ENCODE measurements at regions not wholly inside any gene's neighbourhood (a gene's known extent, or its start where the extent isn't known, plus 50 kb on each side); places are given as distances from the start of the nearest gene placed in this dataset.

DNA sequence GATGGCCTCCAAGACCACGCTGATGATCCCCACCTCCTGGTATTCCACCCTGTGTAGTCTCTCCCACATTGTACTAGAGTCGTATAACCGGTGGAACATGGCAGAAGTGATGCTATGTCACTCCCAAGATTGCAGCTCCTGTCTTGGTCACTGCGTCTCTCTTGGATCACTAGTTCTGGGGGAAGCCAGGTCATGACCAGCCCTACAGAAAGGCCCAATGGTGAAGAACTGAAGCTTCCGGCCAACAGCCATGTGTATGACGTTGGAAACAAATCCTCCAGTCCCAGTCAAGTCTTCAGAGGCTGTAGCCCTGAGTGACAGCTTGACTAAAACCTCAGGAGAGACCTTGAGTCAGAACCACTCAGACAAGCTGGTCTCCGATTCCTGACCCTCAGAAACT is 61.9 kb upstream of the FNDC3B start:
- TF ChIP-seq, protein P1, sequence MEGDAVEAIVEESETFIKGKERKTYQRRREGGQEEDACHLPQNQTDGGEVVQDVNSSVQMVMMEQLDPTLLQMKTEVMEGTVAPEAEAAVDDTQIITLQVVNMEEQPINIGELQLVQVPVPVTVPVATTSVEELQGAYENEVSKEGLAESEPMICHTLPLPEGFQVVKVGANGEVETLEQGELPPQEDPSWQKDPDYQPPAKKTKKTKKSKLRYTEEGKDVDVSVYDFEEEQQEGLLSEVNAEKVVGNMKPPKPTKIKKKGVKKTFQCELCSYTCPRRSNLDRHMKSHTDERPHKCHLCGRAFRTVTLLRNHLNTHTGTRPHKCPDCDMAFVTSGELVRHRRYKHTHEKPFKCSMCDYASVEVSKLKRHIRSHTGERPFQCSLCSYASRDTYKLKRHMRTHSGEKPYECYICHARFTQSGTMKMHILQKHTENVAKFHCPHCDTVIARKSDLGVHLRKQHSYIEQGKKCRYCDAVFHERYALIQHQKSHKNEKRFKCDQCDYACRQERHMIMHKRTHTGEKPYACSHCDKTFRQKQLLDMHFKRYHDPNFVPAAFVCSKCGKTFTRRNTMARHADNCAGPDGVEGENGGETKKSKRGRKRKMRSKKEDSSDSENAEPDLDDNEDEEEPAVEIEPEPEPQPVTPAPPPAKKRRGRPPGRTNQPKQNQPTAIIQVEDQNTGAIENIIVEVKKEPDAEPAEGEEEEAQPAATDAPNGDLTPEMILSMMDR (IDR thresholded peaks at IDR 0.05; ENCODE audit: insufficient read depth, low read length) = no peak
- TF ChIP-seq, protein P2, sequence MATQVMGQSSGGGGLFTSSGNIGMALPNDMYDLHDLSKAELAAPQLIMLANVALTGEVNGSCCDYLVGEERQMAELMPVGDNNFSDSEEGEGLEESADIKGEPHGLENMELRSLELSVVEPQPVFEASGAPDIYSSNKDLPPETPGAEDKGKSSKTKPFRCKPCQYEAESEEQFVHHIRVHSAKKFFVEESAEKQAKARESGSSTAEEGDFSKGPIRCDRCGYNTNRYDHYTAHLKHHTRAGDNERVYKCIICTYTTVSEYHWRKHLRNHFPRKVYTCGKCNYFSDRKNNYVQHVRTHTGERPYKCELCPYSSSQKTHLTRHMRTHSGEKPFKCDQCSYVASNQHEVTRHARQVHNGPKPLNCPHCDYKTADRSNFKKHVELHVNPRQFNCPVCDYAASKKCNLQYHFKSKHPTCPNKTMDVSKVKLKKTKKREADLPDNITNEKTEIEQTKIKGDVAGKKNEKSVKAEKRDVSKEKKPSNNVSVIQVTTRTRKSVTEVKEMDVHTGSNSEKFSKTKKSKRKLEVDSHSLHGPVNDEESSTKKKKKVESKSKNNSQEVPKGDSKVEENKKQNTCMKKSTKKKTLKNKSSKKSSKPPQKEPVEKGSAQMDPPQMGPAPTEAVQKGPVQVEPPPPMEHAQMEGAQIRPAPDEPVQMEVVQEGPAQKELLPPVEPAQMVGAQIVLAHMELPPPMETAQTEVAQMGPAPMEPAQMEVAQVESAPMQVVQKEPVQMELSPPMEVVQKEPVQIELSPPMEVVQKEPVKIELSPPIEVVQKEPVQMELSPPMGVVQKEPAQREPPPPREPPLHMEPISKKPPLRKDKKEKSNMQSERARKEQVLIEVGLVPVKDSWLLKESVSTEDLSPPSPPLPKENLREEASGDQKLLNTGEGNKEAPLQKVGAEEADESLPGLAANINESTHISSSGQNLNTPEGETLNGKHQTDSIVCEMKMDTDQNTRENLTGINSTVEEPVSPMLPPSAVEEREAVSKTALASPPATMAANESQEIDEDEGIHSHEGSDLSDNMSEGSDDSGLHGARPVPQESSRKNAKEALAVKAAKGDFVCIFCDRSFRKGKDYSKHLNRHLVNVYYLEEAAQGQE (IDR thresholded peaks at IDR 0.05; ENCODE audit: insufficient replicate concordance, low read depth) = no peak

All from HL-60 (cell line).